Cardiac septum (tissue), 1 donor: ENCODE measurements at regions not wholly inside any gene's neighbourhood (a gene's known extent, or its start where the extent isn't known, plus 50 kb on each side); places are given as distances from the start of the nearest gene placed in this dataset.
"Not testable (repeated sequence)": the region's sequence is repeated elsewhere in the genome, so short reads cannot be mapped to it uniquely, and the experiment has no call there.

Source experiments
- DNase-seq: peaks from one replicate; pipeline ENCODE4 v3.0.0-alpha.2; 2020; ENCODE audit warnings: low spot score
- intact Hi-C: fragments of 100-400 bp; cut with DNase I; formaldehyde crosslinking; loops from one replicate; pipeline ENCODE4 v1.14.0; 2022
- donor health status: DM: no; HTN: no; CAD: no.

DNA sequence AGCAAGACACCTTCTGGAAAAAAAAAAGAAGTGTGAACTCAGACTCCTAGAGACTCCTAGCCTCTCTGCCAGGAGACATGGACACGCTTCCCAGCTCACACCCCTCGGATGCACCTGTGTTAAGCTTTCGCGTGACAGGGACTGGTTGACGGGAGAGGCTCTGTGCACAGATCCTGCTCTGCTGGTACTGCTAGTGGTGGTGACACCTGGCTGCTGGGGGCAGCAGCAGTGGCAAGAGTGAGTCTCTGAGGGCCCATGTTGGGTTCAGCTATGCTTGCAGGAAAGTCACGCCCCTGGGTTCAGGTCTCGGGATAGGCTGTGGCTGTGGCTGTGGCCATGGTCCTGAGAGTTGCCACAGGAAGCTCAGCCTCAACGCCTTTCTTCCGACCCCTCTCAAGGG, 81.1 kb downstream of the XRCC2 start:
- no peak for DNase-seq
- intact Hi-C loops, result no loop called here

- intact Hi-C loops, result no loop called here
- DNase-seq, result no peak
These were observed 84.0 kb downstream of the XRCC2 start for GRCh38 chr7:152591976-152592375.

DNA sequence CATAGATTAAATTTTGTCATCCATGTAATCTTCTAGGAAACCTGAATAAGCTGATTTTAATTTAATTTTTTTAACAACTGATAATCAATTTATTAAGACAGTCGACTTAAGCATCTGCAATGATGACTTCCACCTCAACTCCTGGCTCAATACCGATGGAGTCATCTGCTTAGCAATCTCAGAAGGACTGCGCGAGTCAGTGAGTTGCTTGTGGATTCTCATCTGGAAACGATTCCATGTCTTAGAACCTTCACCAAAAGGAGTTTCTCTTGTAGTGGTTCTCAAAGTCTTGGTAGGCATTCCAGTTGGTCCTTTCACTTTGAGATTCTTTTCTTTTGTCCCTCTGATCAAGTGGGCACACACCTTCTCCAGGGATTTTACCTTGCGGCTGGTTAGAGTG, 85.5 kb downstream of the XRCC2 start:
- no peak for DNase-seq
- intact Hi-C loops, result no loop called here

GRCh38 chr7:152589821-152590220, 86.1 kb downstream of the XRCC2 start:
- intact Hi-C loops, result not testable (repeated sequence)
- DNase-seq, result peak; percentile 44

DNA sequence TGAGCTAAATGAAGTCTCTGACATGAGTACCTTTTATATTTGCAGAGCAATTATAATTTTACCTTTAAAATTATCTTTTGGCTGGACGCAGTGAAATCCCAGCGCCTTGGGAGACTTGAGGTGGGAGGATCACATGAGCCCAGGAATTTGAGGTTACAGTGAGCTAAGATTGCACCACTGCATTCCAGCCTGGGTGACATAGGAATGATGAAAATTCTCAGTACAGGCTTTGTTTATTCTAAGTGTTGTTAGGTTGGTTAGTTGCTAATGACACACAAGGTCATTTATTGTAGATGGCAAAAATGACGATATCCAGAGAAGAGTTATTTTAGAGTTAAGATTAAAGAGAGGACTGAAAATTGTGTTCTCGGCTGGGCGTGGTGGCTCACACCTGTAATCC, 87.6 kb downstream of the XRCC2 start:
- intact Hi-C loops, result no loop called here
- DNase-seq, result peak; percentile 10

DNA sequence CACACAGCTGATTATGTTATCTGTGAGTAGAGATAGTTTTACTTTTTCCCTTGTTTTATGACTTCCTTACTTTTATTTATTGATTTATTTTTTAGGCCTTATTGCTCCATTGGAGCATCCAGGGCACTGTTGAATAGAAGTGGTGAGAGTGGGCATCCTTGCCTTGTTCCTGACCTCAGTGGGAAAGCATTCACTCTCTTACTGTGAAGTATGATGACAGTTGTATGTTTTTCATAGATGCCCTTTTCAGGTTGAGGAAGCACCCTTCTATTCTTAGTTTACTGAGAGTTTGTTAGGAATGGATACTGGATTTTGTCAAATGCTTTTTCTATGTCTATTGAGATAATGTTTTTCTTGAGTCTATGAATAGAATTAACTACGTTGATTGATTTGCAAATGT, 88.6 kb downstream of the XRCC2 start:
- no peak for DNase-seq
- intact Hi-C loops, result no loop called here

GRCh38 chr7:152583006-152583405, 92.9 kb downstream of the XRCC2 start:
- DNase-seq, result no peak
- intact Hi-C loops, result no loop called here

GRCh38 chr7:152579070-152579469, 96.9 kb downstream of the XRCC2 start:
- intact Hi-C loops, result no loop called here
- DNase-seq, result no peak

DNA sequence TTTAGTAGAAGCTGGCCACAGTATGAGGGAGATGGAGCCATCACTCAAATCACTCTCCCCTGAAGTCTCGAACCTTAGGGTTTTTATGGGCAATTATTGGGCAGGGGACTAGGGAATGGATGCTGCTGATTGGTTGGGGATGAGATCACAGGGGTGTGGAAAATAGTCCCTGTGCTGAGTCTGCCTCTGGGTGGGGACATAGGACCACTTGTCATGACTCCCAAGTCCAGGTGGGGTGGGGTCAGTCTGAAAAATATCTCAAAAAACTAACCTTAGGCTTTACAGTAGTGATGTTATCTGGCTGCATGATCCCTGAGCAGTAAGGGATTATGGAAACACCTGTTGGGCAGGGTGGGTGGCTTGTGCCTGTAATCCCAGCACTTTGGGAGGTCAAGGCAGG, 98.6 kb downstream of the XRCC2 start:
- intact Hi-C loops, result no loop called here

DNA sequence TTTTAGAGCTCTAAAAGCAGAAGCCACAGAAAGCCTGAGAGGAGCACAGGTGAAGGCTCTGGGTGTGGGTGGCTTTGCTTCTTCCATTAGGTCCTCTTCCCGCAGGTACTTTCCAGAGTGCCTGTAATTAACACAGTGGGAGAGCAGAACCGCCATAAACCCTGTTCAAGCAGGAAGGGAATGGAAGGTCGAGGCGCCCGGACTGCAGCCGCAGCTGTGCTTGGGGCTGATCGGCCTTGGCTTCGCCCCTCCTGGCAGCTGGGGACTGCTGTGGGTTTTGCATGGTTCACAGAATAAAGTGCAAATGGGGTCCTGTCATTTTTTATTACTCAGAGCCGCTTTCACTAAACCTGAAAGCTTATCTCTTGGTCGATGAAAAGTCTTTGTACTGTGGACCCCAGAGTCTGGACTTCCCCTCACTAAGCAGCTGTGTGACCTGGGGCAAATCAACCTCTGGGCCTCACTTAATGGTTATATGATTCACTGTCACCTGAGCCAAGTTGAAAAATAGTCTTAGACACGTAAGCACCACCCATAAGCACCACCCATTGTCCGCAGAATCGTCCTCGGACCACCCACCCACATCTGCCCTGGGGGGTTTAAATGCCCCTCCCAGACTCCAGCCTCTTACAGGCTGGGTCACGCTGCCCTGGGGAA, 100.9 kb downstream of the XRCC2 start:
- DNase-seq, result no peak
- intact Hi-C loops, result no loop called here

More for the DNA sequence above, 98.6 kb downstream of the XRCC2 start:
- DNase-seq, result no peak

GRCh38 chr7:152573186-152573585, 102.8 kb downstream of the XRCC2 start:
- intact Hi-C loops, DNase-seq: not testable (repeated sequence)

DNA sequence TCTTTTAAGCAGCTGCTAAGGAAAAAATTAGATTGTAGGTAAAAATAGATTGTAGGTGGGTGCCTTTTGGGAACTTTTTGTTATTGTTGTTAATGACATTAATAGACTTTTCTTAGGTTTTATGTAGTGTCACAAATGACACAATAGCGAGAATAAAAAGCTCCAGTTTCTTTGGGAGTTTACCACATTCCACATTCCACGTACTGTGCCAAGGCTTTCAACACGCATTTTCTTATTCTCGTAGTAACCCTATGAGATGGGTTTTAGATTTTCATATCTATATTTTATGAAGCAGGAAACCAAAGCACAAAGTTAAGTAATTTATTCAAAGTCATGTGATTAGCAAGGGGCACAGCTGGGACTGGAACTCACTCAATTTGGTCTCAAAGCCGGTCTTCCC, 103.8 kb downstream of the XRCC2 start:
- intact Hi-C loops, result no loop called here
- DNase-seq, result no peak

GRCh38 chr7:152571068-152571467, 104.9 kb downstream of the XRCC2 start:
- no peak for DNase-seq
- intact Hi-C loops, result no loop called here

- intact Hi-C loops, result no loop called here
- no peak for DNase-seq
These were observed 107.0 kb downstream of the XRCC2 start for GRCh38 chr7:152568972-152569371.

DNA sequence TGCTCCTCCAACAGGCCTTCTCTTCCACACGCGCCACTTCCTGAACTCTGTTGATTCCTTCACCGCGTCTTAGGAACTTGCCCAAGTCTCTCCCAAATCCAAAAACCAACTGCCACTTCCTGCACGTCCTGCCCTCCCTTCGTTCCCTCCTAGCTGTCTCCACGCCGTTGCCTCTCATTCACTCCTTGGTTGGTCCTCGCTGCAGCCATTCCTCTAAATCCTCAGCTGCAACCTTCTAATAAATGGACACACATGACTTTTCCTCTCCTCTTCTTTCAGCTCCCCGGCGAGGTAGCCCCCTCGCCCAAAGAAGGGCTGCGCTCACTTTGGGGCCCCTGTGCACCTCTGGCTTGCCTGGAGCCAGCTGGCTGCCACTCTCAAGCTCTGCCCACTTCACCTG, 110.2 kb downstream of the XRCC2 start:
- DNase-seq, result no peak
- intact Hi-C loops, result no loop called here

DNA sequence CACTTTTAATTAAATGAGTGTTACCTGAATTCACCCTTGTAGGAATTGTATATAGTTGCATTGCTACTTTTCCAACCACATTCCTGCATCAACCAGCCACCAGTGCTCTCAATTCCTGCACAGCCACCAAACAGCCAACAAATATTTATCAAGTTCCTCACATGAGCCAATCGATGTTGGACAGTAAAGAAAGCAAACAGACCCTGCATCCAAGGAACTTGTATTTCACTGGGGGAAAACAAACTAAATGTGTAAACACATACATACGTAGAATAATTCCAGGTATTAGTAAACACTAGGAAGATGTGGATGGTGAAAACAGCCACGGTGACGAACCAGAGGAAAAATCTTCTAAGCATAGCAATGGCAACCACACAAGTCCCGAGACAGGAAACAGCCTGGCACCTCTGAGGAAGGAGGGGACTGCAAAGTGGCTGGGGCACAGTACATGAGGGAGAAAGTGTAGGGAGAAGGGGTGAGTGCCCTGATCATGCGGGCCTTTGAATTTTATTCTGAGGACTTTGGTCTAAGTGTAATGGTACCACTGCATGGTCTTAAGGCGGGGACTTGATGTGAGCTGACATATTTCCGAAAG, 111.2 kb downstream of the XRCC2 start:
- intact Hi-C loops, result no loop called here
- no peak for DNase-seq

DNA sequence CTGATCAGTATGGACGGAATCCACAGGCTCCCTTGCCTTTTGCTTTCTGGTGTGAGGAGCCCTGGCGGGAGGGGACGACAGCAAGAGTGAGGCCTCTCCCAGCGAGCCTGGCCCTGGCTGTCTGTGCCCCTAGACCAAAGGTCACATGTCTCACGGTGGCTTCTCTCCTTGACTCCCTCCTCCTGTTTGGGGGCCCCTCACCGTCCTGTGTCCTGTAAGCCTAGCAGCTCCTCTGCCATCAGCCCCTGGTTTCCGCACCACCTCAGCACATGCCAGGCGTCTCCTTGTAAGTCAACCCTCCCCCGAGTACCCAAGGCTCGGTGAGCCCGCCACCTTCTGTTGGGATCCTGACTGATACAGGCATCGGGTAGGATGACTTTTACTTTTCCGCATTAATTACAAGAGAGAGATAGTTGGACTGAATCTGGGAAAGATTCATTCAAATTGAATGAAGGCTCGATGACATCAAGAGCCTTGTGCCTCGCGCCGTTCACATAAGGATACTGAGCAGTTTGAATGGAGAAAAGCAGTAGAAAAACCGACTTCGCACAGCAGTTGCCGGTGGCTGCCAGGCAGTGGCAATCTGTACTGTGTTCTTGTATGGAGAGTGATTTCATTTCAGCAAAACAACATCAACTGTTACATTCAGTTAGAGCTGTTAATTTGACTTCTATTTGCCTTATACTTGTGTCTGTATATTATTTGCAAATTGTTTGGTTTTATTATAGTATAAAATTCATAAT, 119.8 kb downstream of the XRCC2 start:
- no peak for DNase-seq
- intact Hi-C loops, result no loop called here

GRCh38 chr7:152553671-152554317, 118.0 kb upstream of the KMT2C start:
- intact Hi-C loops, result no loop called here
- DNase-seq, result no peak

GRCh38 chr7:152551304-152552036, 115.7 kb upstream of the KMT2C start:
- intact Hi-C loops, result no loop called here
- DNase-seq, result no peak
